ENCODE measurements at regions not wholly inside any gene's neighbourhood (a gene's known extent, or its start where the extent isn't known, plus 50 kb on each side); places are given as distances from the start of the nearest gene placed in this dataset.

- no peak for DNase-seq
Observed at GRCh38 chr14:94952097-94952496, 182.2 kb upstream of the GSC start.

GRCh38 chr14:94946244-94946643 is 176.3 kb upstream of the GSC start:
- DNase-seq: no peak

DNA sequence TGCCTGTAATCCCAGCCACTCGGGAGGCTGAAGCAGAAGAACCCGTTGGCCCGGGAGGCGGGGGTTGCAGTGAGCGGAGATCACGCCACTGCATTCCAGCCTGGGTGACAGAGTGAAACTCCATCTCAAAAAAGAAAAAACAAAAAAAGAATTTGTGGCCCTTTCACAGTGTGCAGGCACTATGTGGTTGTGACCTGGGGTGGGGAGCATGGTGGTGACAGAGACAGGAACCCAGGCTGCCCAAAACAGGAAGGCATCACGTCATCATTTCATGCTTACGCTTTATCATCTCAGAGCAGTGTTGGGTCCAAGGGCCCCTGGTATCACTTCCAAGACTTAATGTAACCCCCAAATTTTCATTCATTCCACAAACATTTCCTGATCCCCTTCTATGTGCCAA is 175.7 kb upstream of the GSC start:
- DNase-seq: no peak

GRCh38 chr14:94944636-94945258 is 174.8 kb upstream of the GSC start:
- no peak for DNase-seq

- no peak for DNase-seq
Observed at GRCh38 chr14:94942601-94943000, 172.7 kb upstream of the GSC start.

DNA sequence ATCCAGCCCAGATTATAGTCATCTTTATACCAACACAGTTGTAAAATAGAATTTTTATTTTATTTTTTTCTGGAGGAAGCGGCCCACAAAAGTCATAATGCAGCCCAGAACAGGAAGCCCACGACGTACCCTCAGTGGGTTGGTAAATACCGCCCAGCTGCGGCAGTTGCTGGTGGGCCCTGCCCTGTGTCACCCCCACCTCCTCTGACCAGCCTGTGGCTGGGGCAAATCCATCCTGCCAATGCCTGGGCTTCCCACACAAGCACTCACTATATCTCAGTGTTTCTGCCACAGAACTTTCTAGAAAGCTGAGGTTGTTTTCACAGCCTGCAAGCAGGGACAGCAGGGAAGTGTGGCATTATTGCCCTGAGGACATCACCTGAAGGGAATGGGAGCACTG is 171.4 kb upstream of the GSC start:
- no peak for DNase-seq

- no peak for DNase-seq
Observed at GRCh38 chr14:94940263-94940993, 170.5 kb upstream of the GSC start.

DNA sequence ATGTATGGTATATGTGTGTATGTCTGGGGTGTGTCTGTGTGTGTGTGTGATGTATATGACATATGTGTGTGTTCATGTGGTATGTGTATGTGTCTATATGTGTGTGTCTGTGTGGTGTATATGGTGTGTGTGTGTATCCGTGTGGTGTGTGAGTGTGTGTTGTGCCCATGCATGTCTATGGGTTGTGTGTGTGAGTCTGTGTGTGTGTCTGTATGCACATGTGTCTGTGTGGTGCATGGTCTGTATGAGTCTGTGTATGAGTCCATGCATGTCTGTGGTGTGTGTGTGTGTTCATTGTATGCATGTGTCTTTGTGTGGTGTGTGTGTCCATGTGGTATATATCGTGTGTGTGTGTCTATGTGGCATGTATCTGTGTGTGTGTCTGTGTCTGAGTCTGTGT is 168.1 kb upstream of the GSC start:
- DNase-seq: no peak

DNA sequence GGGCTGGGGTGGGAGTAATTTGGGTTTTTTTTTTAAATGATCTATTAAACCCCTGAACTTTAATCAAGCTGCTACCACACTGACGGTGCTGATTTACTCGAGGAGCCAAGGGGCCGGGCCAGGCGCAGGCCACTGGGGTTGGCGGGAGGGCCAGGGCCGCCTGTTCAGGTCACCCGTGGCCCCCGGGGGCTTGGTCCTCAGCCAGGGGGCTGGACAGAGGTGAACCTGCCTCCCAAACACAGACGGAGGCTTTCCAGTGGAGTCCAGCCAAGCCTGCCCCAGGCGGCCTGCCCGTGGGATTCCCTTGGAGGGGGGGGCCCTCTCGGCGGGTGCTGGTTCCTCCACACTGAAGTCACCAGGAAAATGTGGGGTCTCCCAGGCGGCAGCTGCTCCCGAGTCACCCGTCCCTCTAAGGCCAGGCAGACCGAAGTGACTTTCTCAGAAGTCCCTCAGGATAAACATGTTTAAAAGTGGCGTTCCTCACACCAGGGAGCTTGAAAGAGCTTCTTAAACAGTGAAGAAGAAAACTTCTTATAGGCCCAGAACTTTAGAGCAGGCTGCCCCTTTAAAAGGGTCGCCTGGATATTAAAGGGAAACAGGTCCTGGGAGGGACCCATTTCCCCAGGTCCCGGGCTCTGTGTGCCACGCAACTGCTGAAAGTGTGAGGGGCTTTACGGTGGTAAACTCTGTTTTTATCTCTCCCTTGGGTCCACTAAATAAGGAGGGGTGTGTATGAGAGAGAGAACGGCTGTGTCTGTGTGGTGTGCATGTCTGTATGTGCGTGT is 167.2 kb upstream of the GSC start:
- no peak for DNase-seq

DNA sequence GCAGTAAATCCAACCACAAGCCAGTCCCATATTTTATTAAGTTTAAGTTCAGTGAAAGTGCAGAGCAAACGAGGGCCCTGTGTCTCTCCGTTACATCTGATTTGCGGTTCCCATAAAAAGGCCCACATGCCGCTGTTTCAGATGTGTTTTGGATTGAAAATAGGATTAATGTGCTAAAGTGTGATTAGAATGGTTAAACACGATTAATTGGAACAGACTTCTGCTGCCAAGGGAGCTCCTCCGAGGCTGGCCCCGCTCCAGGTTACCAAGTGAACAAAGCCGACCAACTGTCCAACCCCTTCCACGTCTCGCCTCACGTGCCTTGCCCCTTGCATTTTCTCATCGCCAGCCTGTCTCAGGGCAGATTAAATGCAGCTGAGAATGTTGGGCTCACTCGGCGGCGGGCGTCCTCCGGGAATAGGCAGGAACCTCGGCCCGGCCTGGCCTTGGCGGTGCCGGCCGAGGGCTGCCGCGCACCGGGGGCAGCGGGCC is 166.5 kb upstream of the GSC start:
- DNase-seq: peak; percentile 66

DNA sequence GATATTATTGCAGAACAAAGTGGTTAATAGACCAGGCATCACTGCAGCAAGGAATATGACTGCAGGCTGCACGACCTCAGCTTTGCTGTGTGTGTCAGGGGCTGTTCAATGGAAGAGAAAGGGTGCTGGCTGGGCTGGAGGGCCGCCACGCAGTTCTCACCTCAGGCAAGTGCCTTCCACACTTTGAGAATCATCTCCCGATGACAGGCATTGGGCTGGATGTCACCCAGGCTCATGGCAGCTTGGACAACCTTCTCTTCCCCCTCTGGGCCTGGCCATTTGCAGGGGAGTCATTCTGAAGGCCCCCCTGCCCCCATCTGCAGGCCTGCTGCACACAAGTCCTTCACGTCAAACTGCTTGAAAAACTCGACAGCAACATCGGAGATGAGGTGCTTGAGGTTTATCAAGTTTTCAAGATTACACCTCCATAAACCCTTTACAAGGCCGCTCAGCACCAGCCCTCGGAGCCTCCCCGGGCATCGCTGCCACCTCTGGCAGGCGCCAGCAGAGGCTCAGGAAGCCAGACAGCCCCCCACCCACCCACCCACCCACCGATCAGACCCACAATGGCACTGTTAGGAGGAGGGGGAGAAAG is 165.9 kb upstream of the GSC start:
- no peak for DNase-seq

DNA sequence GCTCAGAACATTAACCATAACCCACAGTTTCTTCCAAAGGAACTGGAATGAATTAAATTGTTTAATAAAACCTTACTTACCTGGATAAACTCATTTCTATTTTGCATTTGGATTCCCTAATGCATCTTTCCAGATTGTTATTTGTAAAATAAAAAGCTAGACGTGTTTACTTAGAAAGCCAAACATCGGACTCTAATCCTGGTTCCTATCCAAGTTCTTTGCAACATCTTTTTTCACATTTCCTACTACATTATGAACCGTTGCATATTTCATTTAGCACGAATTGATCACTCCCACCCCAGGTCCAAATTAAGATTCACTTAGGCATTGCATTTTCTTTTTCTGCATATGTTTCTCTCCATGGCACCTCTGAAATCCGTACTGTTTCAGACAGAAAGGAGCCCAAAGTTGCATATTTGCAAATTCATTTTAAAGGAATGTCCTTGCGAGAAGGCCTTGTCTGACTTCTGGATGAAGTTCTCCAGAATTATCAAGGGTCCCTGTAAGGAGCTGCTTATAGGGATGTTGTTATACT is 164.4 kb upstream of the GSC start:
- no peak for DNase-seq

- DNase-seq: no peak
Observed at GRCh38 chr14:94933486-94933885, 163.6 kb upstream of the GSC start.

- no peak for DNase-seq
Observed at GRCh38 chr14:94932589-94932988, 162.7 kb upstream of the GSC start.

DNA sequence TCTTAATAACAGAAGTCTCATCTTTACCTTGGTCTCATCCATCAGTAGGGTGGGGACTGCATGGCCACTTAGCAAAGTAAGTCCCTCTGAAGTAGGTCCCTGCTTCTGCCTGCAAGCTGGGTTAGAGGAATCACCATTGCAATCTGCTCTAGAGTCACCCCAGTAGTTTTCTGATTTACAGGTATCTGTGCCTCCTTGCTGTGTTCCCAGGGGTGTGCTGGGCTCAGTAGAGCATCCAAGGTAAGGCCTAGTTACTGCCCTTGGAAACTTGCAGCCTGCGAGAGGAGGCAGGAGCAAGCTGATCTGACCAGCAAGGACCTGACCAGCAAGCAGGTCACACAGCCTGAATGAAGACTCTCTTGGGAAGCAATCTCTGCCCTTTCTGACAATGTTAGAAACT is 160.8 kb upstream of the GSC start:
- DNase-seq: no peak

DNA sequence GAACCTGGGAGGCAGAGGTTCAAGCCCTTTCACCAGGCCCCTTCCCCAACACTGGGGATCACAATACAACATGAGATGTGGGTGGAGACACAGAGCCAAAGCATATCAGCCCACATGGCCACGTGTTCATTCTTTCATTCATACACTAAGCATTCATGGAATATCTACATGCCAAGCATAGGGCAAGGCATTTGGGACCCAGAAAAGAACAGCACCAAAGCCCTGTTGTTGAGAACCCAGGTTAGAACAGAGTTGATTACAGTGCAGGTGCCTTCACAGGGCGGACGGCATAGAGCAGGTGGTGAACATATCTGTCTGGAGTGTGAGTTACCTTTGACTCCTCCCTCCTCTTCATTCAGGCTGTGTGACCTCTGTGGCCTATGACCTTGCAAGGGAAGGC is 159.4 kb upstream of the GSC start:
- no peak for DNase-seq

DNA sequence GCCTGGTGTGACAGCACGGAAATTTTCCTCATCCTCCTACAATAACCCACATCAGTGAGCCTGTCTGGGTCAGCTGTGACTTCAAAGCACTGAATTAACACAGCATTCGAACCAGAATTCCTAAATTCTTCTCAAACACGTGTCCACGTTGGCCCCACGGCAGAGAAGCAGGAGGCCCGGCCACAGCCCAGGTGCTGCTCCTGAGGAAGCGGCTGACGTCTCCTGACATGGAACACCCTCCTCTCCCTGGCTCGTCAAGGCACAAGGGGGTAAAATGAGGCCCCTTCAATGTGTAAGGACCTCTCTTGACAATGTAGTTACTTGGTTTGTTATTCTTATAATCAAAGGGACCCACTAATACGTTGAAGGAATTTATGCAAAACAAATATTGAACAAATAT is 156.3 kb upstream of the GSC start:
- DNase-seq: no peak

GRCh38 chr14:94925416-94926173 is 155.7 kb upstream of the GSC start:
- no peak for DNase-seq

DNA sequence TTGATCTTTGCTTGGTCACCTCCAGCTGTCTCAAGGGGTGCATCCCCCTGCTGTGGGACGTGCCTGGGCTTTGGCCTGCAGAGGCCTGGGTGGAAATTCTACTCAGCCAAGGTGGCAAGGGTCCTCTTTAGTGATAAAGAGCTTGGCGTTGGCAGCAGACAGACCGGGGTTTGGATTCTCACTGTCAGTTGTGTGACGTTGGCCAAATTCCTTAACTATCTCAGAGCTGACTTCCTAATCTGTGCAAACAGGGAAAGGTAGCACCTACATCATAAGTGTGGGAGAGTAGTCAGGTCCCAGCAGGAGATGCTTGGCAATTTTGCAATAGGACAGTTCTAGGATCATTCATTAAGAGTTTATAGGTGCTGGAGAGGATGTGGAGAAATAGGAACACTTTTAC is 154.3 kb upstream of the GSC start:
- no peak for DNase-seq

- no peak for DNase-seq
Observed at GRCh38 chr14:94923786-94924185, 153.9 kb upstream of the GSC start.

GRCh38 chr14:94922595-94923239 is 152.8 kb upstream of the GSC start:
- DNase-seq: no peak
